H1 (cell line): ENCODE measurements at regions not wholly inside any gene's neighbourhood (a gene's known extent, or its start where the extent isn't known, plus 50 kb on each side); places are given as distances from the start of the nearest gene placed in this dataset.

Experiments
- CREB1 ChIP-seq: IDR thresholded peaks from 2 replicates; pipeline ENCODE4 v1.6.1; 2012; ENCODE audit warnings: inconsistent platforms
- E2F6 ChIP-seq: IDR thresholded peaks from 2 replicates; pipeline ENCODE4 v1.6.1; 2012; ENCODE audit warnings: inconsistent platforms
- POLR2AphosphoS5 ChIP-seq: IDR thresholded peaks from 2 replicates; pipeline ENCODE4 v1.6.1; 2011; ENCODE audit warnings: low read depth, low read length
- RFX5 ChIP-seq: IDR thresholded peaks from 2 replicates; pipeline ENCODE4 v1.6.1; 2011; ENCODE audit warnings: low read depth, low read length, improper control_type of control experiment, borderline replicate concordance
- SAP30 ChIP-seq: fragments of 300-600 bp; sonication (generic); IDR thresholded peaks from 2 replicates; pipeline ENCODE4 v1.7.1; 2012; ENCODE audit warnings: low read length, moderate library complexity, mild to moderate bottlenecking, inconsistent platforms; ENCODE audit not compliant: insufficient read depth, insufficient replicate concordance
- TEAD4 ChIP-seq: IDR thresholded peaks from 2 replicates; pipeline ENCODE4 v1.6.1; 2012; ENCODE audit warnings: low read depth, low read length, inconsistent platforms, mixed read lengths
- USF2 ChIP-seq: IDR thresholded peaks from 2 replicates; pipeline ENCODE4 v1.6.1; 2011; ENCODE audit warnings: low read length, improper control_type of control experiment

- TF ChIP-seq USF2 = no peak
- no peak for TF ChIP-seq SAP30
- no peak for TF ChIP-seq E2F6
- TF ChIP-seq TEAD4 = no peak
- no peak for TF ChIP-seq CREB1
- TF ChIP-seq POLR2AphosphoS5 = no peak
- no peak for TF ChIP-seq RFX5
- TF ChIP-seq, all 59 proteins: peak for 0
Measured at GRCh38 chr1:83015163-83015562, 983.8 kb downstream of the TTLL7 start (continued).
